Activated naive CD4-positive, alpha-beta T cell treated with anti-CD3 and anti-CD28 coated beads for 36 hours (primary cell): ENCODE measurements at regions not wholly inside any gene's neighbourhood (a gene's known extent, or its start where the extent isn't known, plus 50 kb on each side); places are given as distances from the start of the nearest gene placed in this dataset.

Experiments used
- CTCF ChIA-PET: fragments of 350-600 bp; sonication (Branson Sonifier 250); formaldehyde crosslinking; loops from one replicate; lab custom pipeline; 2021; ENCODE audit warnings: antibody characterized with exemption; lab: Charles Lee
- DNase-seq: peaks from one replicate; pipeline ENCODE4 v3.0.0-alpha.2; 2020
- H3K27ac Mint-ChIP-seq: one replicate; pipeline ENCODE4 v1.8.0; 2021; ENCODE audit warnings: mild to moderate bottlenecking, mixed read lengths
- H3K27me3 Mint-ChIP-seq: one replicate; pipeline ENCODE4 v1.8.0; 2021; ENCODE audit warnings: low read depth, mixed read lengths
- H3K36me3 Mint-ChIP-seq: one replicate; pipeline ENCODE4 v1.8.0; 2021; ENCODE audit warnings: low read depth, mixed read lengths
- H3K4me1 Mint-ChIP-seq: one replicate; pipeline ENCODE4 v1.8.0; 2021; ENCODE audit warnings: low read depth, mixed read lengths
- H3K4me3 Mint-ChIP-seq: one replicate; pipeline ENCODE4 v1.8.0; 2021; ENCODE audit warnings: mild to moderate bottlenecking, moderate library complexity, mixed read lengths
- H3K9me3 Mint-ChIP-seq: one replicate; pipeline ENCODE4 v1.8.0; 2021; ENCODE audit warnings: mixed read lengths
- intact Hi-C: fragments of 100-400 bp; cut with micrococcal nuclease; formaldehyde crosslinking; loops from one replicate; pipeline ENCODE4 v1.15.1; 2023

DNA sequence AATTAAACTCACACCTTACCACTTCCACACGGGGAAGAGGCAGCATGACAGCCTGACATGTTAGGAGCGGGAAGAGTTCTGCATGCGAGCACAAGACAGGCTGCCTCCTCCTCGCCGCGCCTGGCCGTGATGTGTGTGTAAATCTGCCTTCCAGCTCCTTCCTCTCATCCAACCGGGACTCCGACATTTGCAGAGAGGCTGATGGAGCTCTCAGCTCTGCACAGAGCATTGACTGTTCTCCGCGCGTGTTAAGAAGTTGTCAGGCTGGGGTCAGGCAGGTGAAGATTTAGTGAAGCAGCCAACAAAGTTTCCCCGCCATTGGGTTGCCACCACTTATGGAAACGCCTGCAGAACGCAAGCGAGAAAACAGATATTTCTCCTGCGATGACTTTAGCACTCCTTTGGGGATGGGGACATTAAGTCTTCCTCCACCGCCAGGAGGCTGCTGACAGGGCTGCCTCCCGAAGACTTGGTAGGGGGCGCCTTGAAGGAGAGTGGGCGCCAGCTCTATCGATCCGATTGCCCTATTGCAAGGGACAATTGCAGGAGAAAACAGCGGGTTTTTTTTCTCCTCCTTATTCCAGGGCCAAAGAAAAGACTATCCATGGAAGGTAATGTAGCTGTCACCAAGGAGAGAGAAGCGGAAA is 213.9 kb upstream of the TSHZ3 start:
- H3K27me3 Mint-ChIP-seq, result peaks cover 3% of the 10 kb centered on the region
- no peaks in the 10 kb centered on the region for H3K36me3 Mint-ChIP-seq
- intact Hi-C loops, result no loop called here
- no peak overlapping the region for H3K27ac Mint-ChIP-seq
- CTCF ChIA-PET, result no interaction called here
- DNase-seq, result no peak
- H3K4me1 Mint-ChIP-seq, result no peaks in the 10 kb centered on the region
- H3K9me3 Mint-ChIP-seq, result peaks cover 10% of the 10 kb centered on the region
- no peak overlapping the region for H3K4me3 Mint-ChIP-seq

DNA sequence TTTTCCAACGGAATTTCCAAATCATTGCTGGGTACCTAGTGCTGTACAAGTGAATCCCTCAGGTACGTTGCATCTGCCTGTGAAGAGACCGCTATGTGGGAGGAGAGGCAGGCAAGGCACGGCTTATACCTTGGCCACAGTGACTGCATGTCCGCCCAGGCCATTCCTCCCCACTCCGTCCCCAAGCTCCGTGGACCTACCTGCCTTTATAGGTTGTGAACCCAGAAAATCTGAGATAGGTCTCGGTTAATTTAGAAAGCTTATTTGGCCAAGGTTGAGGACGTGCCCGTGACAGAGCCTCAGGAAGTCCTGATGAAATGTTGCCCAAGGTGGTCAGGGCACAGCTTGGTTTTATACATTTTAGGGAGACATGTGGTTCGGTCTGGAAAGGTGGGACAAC is 218.5 kb upstream of the TSHZ3 start:
- intact Hi-C loops, result no loop called here
- DNase-seq, result no peak
- no peak overlapping the region for H3K4me3 Mint-ChIP-seq
- CTCF ChIA-PET, result no interaction called here
- H3K4me1 Mint-ChIP-seq, result no peaks in the 10 kb centered on the region
- H3K27me3 Mint-ChIP-seq, result peaks cover 3% of the 10 kb centered on the region
- no peak overlapping the region for H3K27ac Mint-ChIP-seq
- H3K9me3 Mint-ChIP-seq, result no peaks in the 10 kb centered on the region
- no peaks in the 10 kb centered on the region for H3K36me3 Mint-ChIP-seq

DNA sequence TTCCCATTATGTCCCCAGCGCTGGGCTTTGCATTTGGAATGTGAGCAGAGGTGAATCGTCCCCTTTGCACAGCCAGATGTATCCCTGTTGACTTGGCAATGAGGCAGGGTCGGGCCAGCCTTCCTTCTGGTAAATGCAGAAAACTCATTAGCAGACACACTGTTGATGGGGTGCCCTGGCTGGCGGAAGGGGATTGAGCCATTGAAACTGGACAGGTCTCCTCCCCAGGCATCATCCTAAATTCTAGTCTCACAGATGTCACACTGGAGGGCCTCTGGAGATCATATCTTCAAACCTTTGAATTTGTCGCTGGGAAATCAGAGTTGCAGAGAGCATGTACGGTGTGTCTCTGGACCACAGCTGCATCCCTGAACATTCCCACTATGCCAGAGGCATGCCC is 219.5 kb upstream of the TSHZ3 start:
- Mint-ChIP-seq H3K4me1 (no peaks in the 10 kb centered on the region), H3K27ac (no peak overlapping the region), H3K4me3 (no peak overlapping the region), H3K9me3 (no peaks in the 10 kb centered on the region), H3K27me3 (peaks cover 2% of the 10 kb centered on the region), H3K36me3 (no peaks in the 10 kb centered on the region)
- CTCF ChIA-PET, result no interaction called here
- intact Hi-C loops, result no loop called here
- no peak for DNase-seq

DNA sequence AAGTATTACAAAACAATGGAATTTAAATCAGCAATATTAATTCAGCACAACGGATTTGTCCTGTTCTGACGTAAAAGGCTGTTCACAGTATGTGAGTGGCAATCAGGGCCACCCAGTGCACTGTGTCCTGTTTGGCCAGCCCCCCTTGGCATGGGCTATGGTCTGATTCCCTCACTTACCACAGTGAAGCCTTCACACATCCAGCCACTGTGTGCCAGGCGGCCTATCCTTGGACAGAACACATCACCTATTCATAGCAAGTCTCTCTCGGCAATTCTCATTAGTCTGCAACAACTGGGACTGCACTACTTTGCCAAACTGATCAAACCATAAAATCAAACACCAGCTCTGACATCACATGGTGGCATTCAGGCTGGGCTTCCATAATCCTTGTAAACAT is 221.5 kb upstream of the TSHZ3 start:
- intact Hi-C loops, result no loop called here
- no peaks in the 10 kb centered on the region for H3K4me1 Mint-ChIP-seq
- CTCF ChIA-PET, result no interaction called here

DNA sequence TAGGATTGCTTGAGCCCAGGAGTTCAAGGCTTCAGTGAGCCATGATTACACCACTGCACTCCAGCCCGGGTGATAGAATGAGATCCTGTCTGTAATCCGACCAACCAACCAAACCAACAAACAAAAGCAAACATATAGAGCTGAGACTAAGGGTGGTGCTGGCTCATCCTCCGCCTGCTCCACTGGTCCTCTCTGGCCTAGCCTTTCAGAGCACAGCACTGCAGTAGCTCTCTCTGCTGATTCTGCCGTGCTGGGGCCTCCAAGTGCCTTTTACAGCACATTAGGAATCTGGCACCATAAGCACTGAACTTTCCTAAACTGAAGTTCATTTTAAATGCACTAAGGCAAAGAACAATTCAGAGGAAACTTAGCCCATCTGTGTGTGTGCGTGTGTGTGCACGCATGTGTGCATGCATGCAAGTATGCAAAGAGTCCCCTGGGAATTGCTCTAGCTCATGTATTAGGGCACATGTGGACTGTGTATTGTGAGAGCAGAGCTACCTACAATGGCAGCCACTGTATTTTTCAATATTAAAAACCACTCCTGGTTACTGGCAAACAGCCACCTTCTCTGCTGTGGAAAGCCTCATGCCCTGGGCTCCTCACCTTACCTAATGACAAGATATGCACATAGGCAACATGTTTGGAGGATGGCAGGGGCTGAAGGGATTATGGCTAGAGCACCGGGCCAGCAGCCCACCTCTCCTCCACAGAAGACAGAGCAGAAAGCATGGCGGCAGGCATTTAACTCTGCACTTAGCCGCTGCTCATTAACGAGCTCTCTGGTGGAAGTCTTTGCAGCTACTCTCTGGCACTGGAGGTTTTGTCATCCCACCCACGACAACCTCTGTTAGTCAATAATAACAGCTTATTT is 223.1 kb upstream of the TSHZ3 start:
- H3K36me3 Mint-ChIP-seq, result no peaks in the 10 kb centered on the region
- no peak overlapping the region for H3K4me3 Mint-ChIP-seq
- H3K9me3 Mint-ChIP-seq, result no peaks in the 10 kb centered on the region
- CTCF ChIA-PET, result no interaction called here
- DNase-seq, result no peak
- H3K4me1 Mint-ChIP-seq, result no peaks in the 10 kb centered on the region
- intact Hi-C loops, result no loop called here
- H3K27me3 Mint-ChIP-seq, result no peaks in the 10 kb centered on the region
- H3K27ac Mint-ChIP-seq, result no peak overlapping the region

More for the DNA sequence above, 221.5 kb upstream of the TSHZ3 start:
- no peaks in the 10 kb centered on the region for H3K9me3 Mint-ChIP-seq
- H3K27ac Mint-ChIP-seq, result no peak overlapping the region
- no peak for DNase-seq
- H3K36me3 Mint-ChIP-seq, result no peaks in the 10 kb centered on the region
- H3K4me3 Mint-ChIP-seq, result no peak overlapping the region
- no peaks in the 10 kb centered on the region for H3K27me3 Mint-ChIP-seq

DNA sequence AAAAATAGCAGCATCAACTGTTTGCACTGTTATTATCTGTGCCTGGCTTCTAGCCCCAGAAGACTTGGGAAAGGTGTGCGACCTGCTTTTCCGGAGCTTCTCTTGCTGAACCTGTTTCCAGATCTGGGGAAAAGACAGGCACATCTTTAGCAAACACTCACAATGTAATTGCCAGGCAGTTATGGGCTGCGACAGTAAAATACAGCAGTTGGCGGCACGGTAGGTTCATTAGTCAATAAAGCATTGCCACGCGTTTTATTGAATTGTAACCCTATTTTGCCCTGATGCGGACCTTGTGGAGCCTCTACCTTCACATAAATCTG is 223.7 kb upstream of the TSHZ3 start:
- no peaks in the 10 kb centered on the region for H3K36me3 Mint-ChIP-seq
- H3K4me3 Mint-ChIP-seq, result no peak overlapping the region
- intact Hi-C loops, result no loop called here
- no peaks in the 10 kb centered on the region for H3K9me3 Mint-ChIP-seq
- no peaks in the 10 kb centered on the region for H3K27me3 Mint-ChIP-seq
- no peaks in the 10 kb centered on the region for H3K4me1 Mint-ChIP-seq
- no peak overlapping the region for H3K27ac Mint-ChIP-seq
- no peak for DNase-seq
- CTCF ChIA-PET, result no interaction called here

DNA sequence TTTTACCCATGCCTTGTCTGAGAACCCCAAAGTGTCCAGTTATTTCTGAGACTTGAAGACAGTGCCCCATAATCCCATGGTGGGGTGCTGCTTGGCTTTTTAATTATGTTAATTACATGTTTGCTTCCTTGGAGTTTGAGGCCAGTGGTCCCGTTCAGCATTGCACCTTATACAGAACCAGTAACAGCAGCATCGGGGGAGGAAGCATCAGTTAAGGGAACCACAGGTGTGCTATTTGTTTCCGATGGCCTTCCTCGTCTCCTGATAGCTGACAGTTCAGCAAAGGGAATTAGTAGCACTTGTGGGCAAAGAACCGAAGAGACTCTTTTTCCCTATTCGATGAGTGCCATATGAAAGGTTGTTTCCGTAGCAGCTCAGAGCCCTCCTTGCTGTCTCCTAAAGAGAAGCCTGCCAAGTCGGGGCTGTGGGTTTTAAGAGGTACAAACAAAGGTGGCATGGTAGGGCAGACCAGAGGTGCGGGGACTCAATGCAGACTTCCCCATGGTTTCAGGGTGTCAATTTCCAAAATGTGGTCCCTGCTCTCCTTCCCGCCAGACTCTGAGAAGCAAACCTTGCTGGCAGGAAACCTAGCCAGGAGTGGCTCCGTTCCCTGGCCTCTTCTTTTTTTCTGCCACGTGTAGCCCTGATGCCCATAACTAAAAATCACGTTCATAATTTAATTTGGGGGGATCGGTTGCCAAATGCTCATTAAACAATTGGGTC is 225.2 kb upstream of the TSHZ3 start:
- Mint-ChIP-seq H3K36me3 (no peaks in the 10 kb centered on the region), H3K4me1 (no peaks in the 10 kb centered on the region), H3K27ac (no peak overlapping the region), H3K9me3 (no peaks in the 10 kb centered on the region), H3K27me3 (no peaks in the 10 kb centered on the region), H3K4me3 (no peak overlapping the region)
- DNase-seq, result no peak
- CTCF ChIA-PET, result no interaction called here
- intact Hi-C loops, result no loop called here

DNA sequence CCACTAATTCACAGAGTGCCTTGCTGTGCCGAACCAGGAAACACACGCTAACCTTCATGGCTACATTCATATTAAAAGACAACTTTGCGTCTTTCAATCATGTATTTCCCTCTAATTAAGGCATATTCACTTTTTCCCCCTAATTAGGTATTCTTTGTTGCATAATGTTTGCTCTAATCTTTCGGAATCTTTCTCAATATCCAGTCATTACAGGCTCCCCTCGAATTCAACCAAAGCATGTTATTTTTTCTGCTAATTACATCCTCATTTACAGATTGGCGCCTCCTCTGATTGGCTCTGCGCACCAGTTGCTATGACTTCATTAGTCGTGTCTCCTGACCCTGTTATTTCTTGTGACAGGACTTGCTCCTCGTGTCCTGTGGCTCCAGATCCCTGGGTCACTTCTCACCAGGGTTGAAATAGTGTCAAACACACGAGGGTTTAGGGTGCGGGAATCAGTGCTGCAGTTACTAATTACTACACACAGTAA is 226.7 kb upstream of the TSHZ3 start:
- Mint-ChIP-seq H3K4me3 (no peak overlapping the region), H3K9me3 (no peaks in the 10 kb centered on the region), H3K4me1 (no peaks in the 10 kb centered on the region), H3K27me3 (no peaks in the 10 kb centered on the region), H3K36me3 (no peaks in the 10 kb centered on the region), H3K27ac (no peak overlapping the region)
- intact Hi-C loops, result no loop called here
- no peak for DNase-seq
- CTCF ChIA-PET, result no interaction called here

DNA sequence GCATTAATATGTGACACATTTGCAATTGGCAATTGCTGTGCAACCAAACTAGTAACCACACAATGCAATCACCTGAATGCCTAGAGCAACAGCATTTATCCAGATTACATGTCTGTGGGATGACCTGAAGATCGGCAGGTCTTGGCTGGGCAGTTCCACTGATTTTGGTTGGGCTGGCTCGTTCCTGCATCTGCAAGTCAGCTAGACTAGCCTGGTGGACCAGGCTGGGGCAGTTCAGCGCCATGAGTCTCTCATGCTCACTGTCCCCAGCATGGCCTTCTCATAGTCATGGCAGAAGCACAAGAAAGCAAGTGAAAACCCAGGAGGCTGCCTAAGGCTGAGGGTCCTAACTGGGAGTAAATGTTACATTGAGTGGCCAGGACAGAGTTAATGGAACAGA is 229.1 kb upstream of the TSHZ3 start:
- intact Hi-C loops, result no loop called here
- Mint-ChIP-seq H3K4me1 (no peaks in the 10 kb centered on the region), H3K36me3 (no peaks in the 10 kb centered on the region), H3K27me3 (peaks cover 3% of the 10 kb centered on the region), H3K27ac (no peak overlapping the region), H3K9me3 (no peaks in the 10 kb centered on the region), H3K4me3 (no peak overlapping the region)
- CTCF ChIA-PET, result no interaction called here
- no peak for DNase-seq

DNA sequence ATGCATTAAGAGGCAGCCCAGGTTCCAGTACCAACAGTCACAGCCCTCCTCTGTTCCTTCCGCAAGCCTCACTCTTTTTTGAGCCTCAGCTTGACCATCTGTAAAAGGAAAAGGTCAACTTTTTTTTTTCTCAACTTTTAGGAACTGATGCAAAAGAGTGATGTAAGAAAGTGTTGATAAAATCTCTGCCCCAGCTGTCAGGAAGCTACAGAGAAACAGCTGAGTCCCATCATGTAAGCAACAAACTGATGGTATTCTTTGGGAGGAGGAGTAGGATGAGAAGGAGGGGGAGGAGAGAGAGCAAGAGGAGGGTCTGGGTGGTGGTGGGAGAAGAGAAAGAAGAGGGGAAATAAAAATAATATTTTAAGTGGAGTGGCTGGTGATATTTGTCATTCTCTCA is 233.9 kb upstream of the TSHZ3 start:
- DNase-seq, result no peak
- H3K4me3 Mint-ChIP-seq, result no peak overlapping the region
- H3K9me3 Mint-ChIP-seq, result no peaks in the 10 kb centered on the region
- peaks cover 6% of the 10 kb centered on the region for H3K27me3 Mint-ChIP-seq
- no peaks in the 10 kb centered on the region for H3K4me1 Mint-ChIP-seq
- CTCF ChIA-PET, result no interaction called here
- intact Hi-C loops, result no loop called here
- H3K27ac Mint-ChIP-seq, result no peak overlapping the region
- no peaks in the 10 kb centered on the region for H3K36me3 Mint-ChIP-seq

DNA sequence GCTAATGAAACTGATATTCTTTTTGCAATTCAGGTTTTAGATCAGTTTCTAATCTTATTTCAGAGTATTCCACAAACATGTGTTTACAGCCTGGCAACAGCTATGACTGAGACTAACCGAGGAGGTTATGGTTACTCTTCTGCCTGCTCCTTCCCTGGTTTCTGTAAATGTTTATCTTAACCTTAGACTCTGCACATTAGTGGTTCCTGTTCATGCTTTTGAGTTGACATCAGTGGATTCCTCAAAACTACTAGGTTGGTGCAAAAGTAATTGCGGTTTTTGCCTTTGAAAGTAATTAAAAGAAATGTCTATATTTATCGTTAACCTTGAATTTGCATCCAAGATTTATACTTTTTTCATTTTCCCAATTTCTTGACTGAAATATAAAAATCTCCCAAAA is 237.0 kb upstream of the TSHZ3 start:
- CTCF ChIA-PET, result no interaction called here
- Mint-ChIP-seq H3K27me3 (peaks cover 14% of the 10 kb centered on the region), H3K4me3 (no peak overlapping the region), H3K36me3 (no peaks in the 10 kb centered on the region), H3K9me3 (no peaks in the 10 kb centered on the region), H3K4me1 (no peaks in the 10 kb centered on the region), H3K27ac (no peak overlapping the region)
- intact Hi-C loops, result no loop called here
- DNase-seq, result no peak

DNA sequence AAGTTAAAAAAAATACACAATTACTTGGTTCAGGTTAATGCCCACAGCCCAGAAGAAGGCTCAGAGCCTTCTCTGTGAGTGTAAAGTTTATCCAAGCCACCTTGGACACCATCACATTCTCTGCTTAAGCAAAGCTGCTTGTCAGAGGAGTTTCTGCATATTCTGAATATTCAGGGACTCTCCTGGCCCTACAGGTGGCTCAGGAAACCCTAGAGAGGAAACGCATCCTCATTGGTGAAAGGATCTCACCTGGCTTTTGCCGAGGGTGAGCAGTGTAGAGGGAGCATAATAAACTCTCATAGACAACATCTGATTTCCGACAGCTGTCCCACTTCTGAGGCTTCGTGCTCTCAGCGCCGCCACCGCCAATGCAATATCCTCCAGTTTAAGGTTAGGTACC is 239.9 kb upstream of the TSHZ3 start:
- Mint-ChIP-seq H3K27ac (no peak overlapping the region), H3K27me3 (peaks cover 17% of the 10 kb centered on the region), H3K4me1 (no peaks in the 10 kb centered on the region), H3K9me3 (no peaks in the 10 kb centered on the region), H3K36me3 (no peaks in the 10 kb centered on the region), H3K4me3 (no peak overlapping the region)
- CTCF ChIA-PET, result no interaction called here
- intact Hi-C loops, result no loop called here
- DNase-seq, result no peak

DNA sequence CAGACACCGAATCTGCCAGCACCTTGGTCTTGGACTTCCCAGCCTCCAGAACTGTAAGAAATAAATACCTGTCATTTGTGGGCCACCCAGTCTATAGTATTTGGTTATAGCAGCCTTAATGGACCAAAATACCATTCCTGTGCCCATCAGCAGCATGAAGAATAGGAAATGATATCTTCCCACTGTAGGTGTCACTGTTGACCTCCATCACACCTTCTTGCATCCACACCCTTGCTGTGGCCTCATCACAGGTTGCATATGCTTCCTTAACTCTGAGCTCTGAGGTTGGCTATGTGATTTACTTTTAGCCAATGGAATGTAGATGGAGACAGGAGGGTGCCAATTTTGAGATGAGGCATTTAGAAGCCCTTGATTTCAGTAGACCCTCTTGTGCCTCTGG is 242.0 kb upstream of the TSHZ3 start:
- no peaks in the 10 kb centered on the region for H3K9me3 Mint-ChIP-seq
- H3K4me1 Mint-ChIP-seq, result no peaks in the 10 kb centered on the region
- DNase-seq, result no peak
- CTCF ChIA-PET, result no interaction called here
- H3K36me3 Mint-ChIP-seq, result no peaks in the 10 kb centered on the region
- H3K27me3 Mint-ChIP-seq, result peaks cover 17% of the 10 kb centered on the region
- H3K4me3 Mint-ChIP-seq, result no peak overlapping the region
- no peak overlapping the region for H3K27ac Mint-ChIP-seq
- intact Hi-C loops, result no loop called here
